Fibroblast of skin of left quadriceps (primary cell): ENCODE measurements at regions not wholly inside any gene's neighbourhood (a gene's known extent, or its start where the extent isn't known, plus 50 kb on each side); places are given as distances from the start of the nearest gene placed in this dataset.
"Not testable (repeated sequence)": the region's sequence is repeated elsewhere in the genome, so short reads cannot be mapped to it uniquely, and the experiment has no call there.

ENCODE experiments used
- DNase-seq, 2 experiments: peaks; one replicate each; pipeline ENCODE4 v3.0.0-alpha.2; 2013; ENCODE audit warnings: low read depth in 2 of 2

GRCh38 chr7:28328822-28329660, 83.3 kb upstream of the CREB5 start:
- no peak for DNase-seq

GRCh38 chr7:28329661-28330363, 82.5 kb upstream of the CREB5 start:
- DNase-seq = no peak

- DNase-seq = no peak
Observed at GRCh38 chr7:28330384-28331070, 81.8 kb upstream of the CREB5 start.

GRCh38 chr7:28332046-28332445, 80.3 kb upstream of the CREB5 start:
- no peak for DNase-seq

GRCh38 chr7:28333548-28333947, 78.8 kb upstream of the CREB5 start:
- DNase-seq = not testable (repeated sequence)

- no peak for DNase-seq
Observed at GRCh38 chr7:28336806-28337205, 75.5 kb upstream of the CREB5 start.

GRCh38 chr7:28338041-28338440, 74.3 kb upstream of the CREB5 start:
- no peak for DNase-seq

GRCh38 chr7:28343462-28343861, 68.9 kb upstream of the CREB5 start:
- no peak for DNase-seq

- DNase-seq = no peak
Observed at GRCh38 chr7:28346256-28346655, 66.1 kb upstream of the CREB5 start.

GRCh38 chr7:28346676-28347363, 65.5 kb upstream of the CREB5 start:
- no peak for DNase-seq

GRCh38 chr7:28347475-28348318, 64.6 kb upstream of the CREB5 start:
- peak; percentile 59 to 66 for DNase-seq

- no peak for DNase-seq
Observed at GRCh38 chr7:28348636-28349035, 63.7 kb upstream of the CREB5 start.

GRCh38 chr7:28349637-28350036, 62.7 kb upstream of the CREB5 start:
- no peak for DNase-seq

GRCh38 chr7:28350662-28351061, 61.7 kb upstream of the CREB5 start:
- DNase-seq = no peak

- DNase-seq = no peak
Observed at GRCh38 chr7:28351450-28351849, 60.9 kb upstream of the CREB5 start.

GRCh38 chr7:28354601-28355402, 57.5 kb upstream of the CREB5 start:
- peak; percentile 76 to 77 for DNase-seq

GRCh38 chr7:28355635-28356319, 56.5 kb upstream of the CREB5 start:
- DNase-seq = no peak

- no peak for DNase-seq
Observed at GRCh38 chr7:28356619-28357018, 55.7 kb upstream of the CREB5 start.

GRCh38 chr7:28358423-28358868, 53.9 kb upstream of the CREB5 start:
- DNase-seq = peak in 1 of 2 experiments; percentile 50
